ENCODE measurements at regions not wholly inside any gene's neighbourhood (a gene's known extent, or its start where the extent isn't known, plus 50 kb on each side); places are given as distances from the start of the nearest gene placed in this dataset.
"Not testable (repeated sequence)": the region's sequence is repeated elsewhere in the genome, so short reads cannot be mapped to it uniquely, and the experiment has no call there.

GRCh38 chr6:93749191-93749590 is 329.8 kb upstream of the EPHA7 start:
- DNase-seq, result no peak

DNA sequence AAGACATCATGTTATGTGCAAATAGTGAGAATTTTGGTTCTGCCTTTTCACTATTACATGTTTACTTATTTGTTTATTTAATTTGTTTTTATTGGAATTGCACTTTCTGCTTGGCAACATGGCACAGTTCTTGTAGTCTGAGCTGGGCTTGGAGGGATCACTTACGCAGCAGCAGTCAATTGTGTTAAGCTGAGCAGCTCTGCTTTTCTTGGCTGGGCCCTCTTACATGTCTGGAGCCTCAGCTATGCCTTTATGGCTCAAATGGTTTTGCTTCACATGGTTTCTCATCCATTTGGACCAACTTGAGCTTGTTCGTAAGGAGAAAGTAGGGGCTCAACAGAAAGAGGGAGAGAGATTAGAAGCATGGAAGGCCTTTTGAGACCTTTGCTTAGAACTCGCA is 327.5 kb upstream of the EPHA7 start:
- no peak for DNase-seq

GRCh38 chr6:93745306-93745705 is 325.9 kb upstream of the EPHA7 start:
- no peak for DNase-seq

GRCh38 chr6:93735099-93735498 is 315.7 kb upstream of the EPHA7 start:
- DNase-seq, result no peak

DNA sequence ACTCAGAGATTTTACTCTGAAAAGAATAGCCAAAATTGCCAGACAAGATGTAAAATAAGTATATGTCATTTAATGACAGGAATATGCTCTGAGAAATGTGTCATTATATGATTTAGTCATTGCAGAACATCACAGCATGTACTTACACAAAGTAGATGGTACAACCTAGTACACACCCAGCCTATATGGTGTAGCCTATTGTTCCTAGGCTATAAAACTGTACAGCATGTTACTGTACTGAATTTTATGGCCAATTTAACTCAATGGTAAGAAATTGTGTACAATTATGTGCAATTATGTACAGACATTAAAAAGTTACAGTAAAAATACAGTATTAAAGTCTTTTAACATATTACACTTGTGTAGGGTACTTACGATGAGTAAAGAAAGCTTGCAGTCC is 311.9 kb upstream of the EPHA7 start:
- no peak for DNase-seq

- DNase-seq, result no peak
Measured at GRCh38 chr6:93728150-93728549, 308.8 kb upstream of the EPHA7 start.

- no peak for DNase-seq
Measured at GRCh38 chr6:93727447-93727846, 308.1 kb upstream of the EPHA7 start.

GRCh38 chr6:93721386-93722048 is 302.2 kb upstream of the EPHA7 start:
- DNase-seq, result no peak

DNA sequence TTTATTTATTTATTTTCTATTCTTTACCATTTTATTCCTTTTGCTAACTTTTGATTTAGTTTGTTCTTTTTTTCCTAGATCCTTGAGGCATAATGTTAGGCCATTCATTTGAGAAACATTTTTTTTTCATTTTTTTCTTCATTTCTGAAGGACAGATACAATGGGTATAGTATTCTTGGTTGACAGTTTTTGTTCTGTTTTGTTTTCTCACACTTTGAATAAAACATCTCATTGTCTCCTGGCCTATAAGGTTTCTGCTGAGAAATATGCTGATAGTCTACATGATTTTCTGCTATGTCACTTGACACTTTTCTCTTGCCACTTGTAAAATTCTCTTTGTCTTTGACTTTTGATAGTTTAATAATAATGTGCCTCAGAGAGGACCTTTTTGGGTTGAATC is 294.6 kb upstream of the EPHA7 start:
- no peak for DNase-seq

DNA sequence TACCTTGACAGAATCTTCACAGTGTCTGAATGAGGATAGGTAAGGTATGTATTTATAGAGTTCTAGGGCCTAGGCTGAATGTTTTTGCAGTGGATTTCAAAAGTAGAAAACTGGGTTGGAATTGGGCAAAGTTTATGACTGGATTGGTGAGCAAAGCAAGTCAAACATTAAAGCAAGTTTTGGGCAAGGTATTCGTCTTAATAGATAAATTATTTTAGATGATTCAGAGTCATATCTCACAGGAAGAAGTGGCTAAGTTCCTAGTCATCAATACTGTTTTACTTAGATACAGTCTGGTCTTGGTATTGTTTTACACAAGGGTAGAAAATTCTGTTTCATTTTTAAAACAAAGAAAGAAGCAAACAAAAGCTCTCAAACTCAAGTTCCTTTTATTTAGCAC is 284.1 kb upstream of the EPHA7 start:
- DNase-seq, result no peak

DNA sequence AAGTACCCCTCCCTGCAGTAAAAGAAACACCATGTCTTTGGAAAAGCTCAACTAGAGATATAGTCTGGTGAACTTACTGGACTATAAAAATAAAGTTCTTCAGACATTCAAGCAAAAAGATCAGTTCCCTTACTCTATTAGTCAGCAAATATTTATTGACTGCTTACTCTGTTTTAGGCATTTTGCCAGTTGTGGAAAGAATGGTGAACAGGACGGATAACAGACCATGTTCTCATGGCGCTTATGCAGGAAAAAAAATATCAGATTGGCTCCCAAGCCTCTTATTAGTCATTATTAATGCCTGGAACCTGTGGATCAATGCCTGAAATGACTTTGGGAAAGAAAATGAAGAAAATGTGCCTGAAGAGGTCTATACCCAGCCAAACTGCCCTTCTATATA is 282.2 kb upstream of the EPHA7 start:
- no peak for DNase-seq

GRCh38 chr6:93685494-93685893 is 266.1 kb upstream of the EPHA7 start:
- DNase-seq, result no peak

GRCh38 chr6:93684339-93684738 is 265.0 kb upstream of the EPHA7 start:
- DNase-seq, result no peak

DNA sequence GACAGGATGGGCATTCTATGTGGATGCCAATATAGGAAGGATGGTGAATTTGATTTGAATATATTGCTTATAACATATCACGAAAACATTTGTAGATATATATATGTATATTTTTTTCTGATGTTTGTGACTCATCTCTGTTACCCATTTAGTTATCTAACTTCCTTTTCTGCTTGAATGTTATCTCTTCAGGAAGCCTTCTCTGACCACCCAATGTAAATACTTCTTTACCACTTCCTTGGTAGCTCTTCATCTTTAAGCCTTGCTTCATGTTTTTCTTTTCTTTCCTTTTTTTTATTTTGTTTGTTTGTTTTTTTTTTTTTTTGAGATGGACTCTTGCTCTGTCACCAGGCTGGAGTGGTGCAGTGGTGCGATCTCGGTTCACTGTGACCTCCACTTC is 260.5 kb upstream of the EPHA7 start:
- DNase-seq, result no peak

- DNase-seq, result no peak
Measured at GRCh38 chr6:93678841-93679454, 259.6 kb upstream of the EPHA7 start.

- no peak for DNase-seq
Measured at GRCh38 chr6:93677264-93677965, 258.1 kb upstream of the EPHA7 start.

- no peak for DNase-seq
Measured at GRCh38 chr6:93676581-93676980, 257.2 kb upstream of the EPHA7 start.

- no peak for DNase-seq
Measured at GRCh38 chr6:93675856-93676417, 256.6 kb upstream of the EPHA7 start.

- DNase-seq, result no peak
Measured at GRCh38 chr6:93663111-93663510, 243.8 kb upstream of the EPHA7 start.

- DNase-seq, result no peak
Measured at GRCh38 chr6:93654548-93654947, 235.2 kb upstream of the EPHA7 start.

- no peak for DNase-seq
Measured at GRCh38 chr6:93644611-93645010, 225.3 kb upstream of the EPHA7 start.

DNA sequence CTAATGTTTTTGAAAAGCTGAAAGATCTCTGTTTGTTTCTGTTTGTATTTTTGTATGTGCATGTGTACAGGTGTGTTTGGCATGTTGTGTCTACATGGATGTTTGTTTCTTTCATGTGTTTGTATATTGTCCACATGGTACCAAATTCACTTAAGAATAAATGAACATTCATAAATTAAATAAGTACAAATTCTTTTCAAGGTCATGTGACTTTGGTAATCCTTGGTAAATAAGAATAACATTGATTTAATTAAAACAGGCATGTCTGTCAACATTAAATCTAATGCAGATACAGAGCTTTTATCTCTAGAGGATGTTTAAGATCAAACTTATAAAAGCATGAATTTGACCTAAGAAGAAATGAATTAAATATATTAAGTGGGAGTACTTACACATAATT is 219.8 kb upstream of the EPHA7 start:
- DNase-seq, result no peak

- DNase-seq, result not testable (repeated sequence)
Measured at GRCh38 chr6:93636987-93637664, 217.8 kb upstream of the EPHA7 start.

DNA sequence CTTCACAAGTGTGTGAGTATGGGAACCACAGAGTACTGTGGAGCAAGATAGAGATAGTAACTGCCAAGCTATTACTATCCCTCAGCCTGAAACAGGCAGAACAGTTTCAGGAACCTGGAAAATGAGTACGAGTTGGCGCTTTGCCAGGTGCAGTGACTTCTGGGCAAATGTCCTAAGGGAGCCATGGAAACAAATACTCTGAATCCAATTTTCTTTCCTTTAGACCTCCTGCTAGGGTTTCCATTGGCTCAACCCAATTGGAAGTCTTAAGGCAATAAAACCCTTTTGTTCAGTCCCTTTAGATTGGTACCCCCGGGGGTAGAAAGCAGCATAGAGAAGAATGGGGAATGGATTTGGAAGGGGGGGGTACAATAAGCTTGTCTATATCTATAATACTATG is 205.0 kb upstream of the EPHA7 start:
- DNase-seq, result no peak
